Medulla oblongata (tissue), 1 donor: ENCODE measurements at regions not wholly inside any gene's neighbourhood (a gene's known extent, or its start where the extent isn't known, plus 50 kb on each side); places are given as distances from the start of the nearest gene placed in this dataset.
"Not testable (repeated sequence)": the region's sequence is repeated elsewhere in the genome, so short reads cannot be mapped to it uniquely, and the experiment has no call there.

ENCODE experiments used
- DNase-seq: peaks from one replicate; pipeline ENCODE4 v3.0.0-alpha.2; 2015; ENCODE audit errors: extremely low spot score

DNA sequence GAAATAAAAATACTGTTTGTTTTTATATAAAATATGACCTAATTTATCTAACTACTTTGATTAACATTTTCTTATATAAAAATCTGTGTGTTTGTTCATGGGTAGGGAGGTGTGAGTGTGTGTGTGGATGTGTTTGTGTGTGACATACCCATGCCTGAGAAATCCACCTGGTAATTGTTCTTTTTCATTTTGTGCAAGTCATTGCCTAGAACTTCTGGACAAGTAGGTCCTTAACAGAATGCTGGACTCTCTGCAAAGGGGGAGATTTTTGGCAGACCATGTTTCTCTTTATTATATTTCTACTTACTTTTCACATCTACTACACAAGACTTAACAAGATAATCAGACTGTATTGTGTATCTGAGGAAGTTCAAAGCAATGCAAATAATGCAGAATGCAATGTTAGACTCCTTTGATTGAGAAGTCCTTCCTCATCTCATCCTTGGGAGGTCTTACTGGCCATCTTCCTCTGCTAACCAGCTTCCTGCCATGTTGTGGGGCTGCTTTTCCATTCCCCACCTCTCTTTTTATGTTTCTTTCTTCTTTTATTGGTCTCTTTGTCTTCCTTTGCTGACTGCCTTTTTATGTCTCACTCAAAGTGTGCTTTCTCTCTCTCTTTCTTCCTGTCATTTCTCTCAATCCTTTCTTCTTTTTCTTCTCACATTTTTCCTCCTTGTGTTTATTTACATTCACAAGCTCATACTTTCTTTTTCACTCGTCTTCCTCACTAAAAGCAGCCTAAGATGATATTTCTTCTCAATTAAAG lies 1017.0 kb upstream of the CNTN5 start:
- no peak for DNase-seq

DNA sequence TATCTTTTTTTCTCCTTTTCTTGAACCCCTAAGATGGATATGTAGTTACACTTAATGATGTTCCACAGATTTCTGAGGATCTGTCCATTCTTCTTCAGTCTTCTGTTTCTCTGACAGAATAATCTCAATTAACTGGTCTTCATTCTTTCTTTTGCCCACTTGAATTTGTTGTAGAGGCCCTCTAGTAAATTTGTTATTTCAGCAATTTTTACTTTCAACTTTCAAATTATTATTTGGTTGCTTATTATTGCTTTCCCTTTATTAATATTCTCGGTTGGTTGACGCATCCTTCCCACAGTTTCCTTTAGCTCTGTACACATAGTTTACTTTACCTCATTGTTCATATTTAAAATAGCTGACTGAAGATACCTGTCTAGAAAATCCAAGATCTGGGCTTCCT lies 1013.7 kb upstream of the CNTN5 start:
- no peak for DNase-seq

DNA sequence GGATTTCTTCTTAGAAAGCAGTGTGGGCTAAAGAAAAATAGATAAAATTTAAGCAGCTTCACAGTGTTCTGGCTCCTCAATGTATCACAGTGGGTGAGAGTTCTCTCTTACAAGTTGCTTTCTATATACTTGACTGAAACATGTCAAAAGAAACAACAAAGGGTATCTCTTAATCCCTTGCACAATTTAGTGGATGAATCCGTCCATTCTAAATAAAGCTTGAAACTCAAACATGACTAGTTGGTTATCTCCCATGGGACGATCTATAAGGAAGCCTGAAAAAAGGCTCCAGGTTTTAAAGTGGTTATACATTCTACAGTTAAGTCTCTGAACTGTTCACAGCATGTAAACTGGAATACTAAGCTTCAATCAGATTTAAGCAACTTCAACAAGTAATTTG lies 993.1 kb upstream of the CNTN5 start:
- DNase-seq = no peak

DNA sequence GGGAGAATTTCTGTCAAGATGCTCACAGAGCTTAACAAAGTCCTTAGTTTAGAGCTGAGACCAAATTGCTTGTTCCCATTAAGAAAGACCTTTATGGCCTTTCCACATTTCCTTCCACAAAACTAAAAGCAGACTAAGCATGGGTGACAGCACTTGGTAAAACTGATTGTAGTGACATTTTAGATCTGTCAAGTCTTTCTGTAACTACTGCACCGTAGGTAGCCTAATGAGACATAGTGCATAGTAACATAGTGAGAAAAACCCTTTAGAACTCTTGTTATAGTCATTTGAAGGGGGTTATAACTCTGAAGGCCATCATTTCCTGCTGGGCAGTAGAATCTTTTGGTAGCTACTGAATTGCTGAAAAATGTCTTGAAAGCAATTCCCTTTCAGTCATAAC lies 990.9 kb upstream of the CNTN5 start:
- no peak for DNase-seq

DNA sequence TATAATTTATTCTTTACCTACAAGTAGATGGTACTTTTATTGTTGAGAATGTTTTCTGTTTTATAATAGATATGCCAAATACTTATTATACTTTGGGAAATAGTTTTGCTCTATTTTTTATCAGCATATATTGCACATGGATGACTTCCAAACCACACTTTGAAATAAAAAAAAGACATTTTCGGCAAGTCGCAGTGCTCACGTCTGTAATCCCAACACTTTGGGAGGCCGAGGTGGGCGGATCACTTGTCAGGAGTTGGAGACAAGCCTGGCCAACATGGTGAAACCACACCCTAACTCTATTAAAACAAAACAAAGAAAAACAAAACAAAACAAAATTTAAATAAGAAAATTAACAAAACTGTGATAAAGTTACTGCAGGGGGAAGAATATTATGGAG lies 983.9 kb upstream of the CNTN5 start:
- DNase-seq = no peak

DNA sequence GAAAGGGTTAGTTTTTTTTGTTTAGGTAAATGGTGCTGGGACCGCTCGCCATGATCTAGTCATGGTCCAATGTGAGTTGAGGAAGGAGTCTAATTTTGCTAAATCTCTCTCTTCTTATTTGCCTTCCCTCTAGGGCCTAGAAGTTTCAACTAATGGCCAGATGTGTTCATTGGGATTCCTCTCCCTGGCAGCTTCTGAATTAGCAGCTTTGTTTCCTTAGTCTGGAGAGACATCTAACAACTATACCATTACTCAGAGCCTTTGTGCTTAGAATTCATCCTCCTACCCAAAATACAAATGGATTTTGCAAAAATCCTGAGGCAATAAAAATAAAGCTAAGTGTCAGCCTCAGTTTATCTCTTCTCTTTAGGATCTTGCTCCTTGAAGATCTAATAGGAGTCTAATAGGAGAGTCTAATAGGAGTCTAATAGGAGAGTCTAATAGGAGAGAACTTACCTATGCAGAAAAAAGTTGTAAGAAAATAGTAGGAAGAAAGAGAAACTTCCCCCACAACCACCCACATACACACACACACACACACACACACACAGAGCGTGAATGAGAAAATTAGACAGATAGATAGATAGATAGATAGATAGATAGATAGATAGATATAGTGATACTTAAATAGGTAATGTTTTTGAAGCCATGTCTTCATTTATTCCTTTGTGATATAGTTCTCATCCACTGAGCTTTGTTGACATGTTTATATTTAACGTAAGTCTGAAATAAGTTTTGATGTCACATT lies 980.5 kb upstream of the CNTN5 start:
- DNase-seq = peak; percentile 35

DNA sequence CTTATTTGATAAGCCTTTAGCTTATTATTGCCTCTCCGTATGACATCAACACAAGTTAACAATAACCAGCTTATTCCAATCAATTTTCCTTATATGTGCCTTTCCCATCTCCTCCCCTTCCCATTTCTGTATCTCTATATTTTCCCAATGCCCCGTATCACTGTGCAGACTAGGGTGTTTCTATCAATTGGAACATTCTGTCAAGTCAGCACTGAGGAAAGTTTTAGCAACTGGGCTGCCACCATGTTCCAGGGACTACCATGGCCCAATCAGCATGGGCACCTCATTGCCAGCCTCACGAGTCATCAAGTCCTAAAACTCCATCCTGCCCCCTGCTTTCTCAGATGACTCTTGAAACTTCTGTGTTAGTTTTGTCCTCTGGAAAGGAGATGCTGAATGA lies 973.1 kb upstream of the CNTN5 start:
- DNase-seq = no peak

DNA sequence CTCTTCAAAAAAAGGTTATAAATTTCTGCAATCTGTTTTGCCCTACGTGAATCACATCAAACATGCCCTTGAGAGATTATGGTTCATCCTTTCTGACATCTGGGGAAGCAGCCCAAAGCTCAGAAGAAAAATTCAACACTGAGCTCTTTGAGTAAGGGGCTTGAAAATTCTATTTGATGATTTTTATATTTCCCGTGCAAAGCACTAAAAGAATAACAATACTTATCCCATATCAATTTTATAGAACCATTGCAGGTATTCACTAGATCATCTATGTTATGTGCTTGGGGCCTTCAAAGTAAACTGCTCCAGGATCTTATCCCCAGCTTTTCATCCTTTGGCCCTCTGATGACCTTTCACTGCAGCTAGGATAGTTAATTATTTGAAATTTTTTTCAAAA lies 966.9 kb upstream of the CNTN5 start:
- DNase-seq = no peak

DNA sequence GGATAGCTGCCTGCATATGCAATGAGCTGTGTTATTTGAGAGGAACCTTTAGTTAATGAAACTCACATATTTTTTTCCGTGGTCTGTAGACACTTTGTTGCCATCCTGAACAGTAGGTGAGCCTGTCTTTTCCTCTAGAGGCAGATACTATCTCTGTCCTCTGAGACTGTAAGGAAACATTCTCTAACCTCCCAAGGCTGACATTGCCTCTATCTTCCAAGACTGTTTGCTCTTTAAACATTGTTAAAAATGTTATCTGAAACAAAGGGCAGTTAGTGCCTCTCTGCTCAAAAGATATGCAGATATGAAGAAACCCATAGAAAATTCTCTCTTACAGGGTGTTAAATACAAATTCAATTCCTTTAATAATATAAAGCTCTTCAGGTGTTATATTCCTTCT lies 963.8 kb upstream of the CNTN5 start:
- DNase-seq = no peak

DNA sequence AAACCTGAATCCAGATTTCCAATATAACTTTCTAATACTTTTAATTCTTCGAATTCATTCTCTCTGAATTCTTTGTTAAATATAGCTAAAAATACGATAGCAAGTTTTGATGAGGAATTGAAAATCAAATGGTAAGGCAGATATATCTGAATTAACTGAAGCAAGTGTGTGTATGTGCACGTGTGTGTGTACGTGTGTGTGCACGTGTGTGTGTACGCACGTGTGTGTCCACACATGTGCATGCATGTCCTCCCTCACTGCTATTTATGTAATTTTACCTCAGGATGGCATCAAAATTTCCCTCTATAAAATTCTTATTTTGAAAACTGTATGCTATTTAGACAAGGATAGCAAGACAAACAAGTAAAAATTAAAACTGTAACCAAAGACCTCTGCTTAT lies 961.3 kb upstream of the CNTN5 start:
- DNase-seq = no peak

DNA sequence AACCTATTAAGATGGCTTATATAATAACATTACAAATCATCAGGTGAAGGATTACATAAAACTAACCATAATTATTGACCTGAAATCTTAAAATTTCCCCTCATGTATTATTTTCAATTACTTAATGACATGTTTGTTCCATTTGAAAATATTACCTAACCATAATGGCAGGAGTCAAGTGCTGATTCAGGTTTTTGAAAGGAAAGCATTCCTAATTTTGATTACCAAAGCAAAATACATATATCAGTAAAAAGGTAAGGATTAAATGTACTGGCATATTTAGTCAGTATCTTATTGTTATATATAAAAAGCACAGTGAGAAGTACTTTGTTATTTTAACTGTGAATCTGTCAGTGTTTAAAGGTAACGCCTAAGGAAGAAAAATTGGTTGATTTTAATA lies 960.0 kb upstream of the CNTN5 start:
- DNase-seq = no peak

DNA sequence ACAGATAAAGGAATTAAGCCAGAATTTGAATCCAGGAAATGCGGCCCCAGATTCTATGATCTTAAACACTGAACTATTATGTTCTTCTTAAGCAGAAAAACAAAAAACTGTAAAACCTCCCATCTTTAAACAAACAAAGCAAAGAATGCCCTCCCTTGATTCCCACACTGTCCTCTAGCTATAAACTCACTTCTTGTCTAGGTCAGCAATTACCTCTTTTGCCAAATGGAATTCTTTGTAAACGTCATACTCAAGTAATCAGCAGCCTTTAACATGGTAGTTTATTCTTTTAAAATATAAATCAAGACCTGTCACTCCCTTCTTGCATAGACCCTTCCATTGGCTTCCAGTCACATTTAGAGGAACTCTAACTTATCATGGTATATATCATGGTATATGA lies 958.9 kb upstream of the CNTN5 start:
- DNase-seq = no peak

DNA sequence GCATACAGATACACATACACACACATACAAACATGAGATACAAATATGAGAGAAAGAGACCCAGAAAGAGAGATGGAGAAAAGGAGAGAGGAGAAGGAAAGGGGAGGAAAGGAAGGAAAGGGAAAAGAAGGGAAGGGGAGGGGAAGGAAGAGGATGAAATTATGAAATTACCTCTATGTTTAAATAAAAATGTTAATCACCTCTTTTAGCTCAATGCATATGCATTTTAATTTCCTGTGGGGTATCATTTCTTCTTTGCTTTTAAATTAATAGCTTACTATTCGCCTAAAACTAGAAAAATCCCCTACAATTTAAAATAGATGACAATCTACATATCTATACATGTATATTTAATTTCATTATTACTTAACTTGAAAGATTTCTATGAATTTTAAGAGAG lies 958.0 kb upstream of the CNTN5 start:
- no peak for DNase-seq

DNA sequence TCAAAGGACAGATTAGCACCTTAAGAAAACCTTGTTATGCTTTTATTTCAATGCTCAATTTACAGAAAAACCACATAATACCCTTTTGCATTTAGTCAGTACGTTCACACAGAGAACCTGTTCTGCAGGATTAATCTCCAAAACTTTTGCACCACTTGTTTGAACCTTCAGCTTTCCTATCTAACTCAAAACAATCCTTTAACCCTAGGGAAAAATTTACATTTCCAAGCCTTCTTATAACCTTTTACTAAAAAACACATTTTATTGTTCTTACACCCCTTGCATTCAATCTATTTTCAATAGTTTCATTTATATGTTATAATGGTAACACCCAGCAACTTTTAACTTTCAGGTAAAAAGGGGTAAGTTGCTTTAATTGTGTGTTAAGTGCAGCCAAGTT lies 952.5 kb upstream of the CNTN5 start:
- DNase-seq = no peak

DNA sequence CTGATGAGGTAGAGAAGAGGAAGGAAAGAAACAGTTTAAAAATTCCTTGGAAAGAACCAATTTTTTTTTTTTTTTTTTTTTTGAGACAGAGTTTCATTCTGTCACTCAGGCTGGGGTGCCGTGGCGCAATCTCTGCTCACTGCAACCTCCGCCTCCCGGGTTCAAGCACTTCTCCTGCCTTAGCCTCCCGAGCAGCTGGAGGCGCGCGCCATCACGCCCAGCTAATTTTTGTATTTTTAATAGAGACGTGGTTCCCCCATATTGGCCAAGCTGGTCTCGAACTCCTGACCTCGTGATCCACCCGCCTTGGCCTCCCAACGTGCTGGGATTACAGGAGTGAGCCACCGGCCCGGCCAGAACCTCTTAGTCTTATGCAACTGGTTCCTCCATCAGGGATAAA lies 951.6 kb upstream of the CNTN5 start:
- DNase-seq = not testable (repeated sequence)

DNA sequence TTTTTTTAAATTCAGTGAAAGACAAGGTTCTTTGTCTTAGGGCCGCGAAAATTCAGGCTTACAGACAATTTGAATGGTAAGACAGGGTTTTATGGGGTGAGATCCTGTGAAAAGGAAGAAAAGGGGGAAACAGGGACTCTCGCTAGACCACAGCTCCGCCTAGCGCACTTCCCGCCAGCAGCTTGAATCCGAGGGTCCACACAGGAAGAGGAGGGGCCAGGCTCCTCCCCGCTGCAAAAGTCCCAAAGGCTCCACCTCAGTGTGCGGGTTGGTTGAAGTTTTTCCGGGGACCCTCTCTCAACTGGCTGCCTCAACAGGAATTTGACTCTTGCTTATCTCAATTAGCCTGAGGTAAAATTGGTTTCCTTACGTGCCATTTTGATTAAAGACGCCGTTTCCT lies 950.9 kb upstream of the CNTN5 start:
- DNase-seq = no peak

DNA sequence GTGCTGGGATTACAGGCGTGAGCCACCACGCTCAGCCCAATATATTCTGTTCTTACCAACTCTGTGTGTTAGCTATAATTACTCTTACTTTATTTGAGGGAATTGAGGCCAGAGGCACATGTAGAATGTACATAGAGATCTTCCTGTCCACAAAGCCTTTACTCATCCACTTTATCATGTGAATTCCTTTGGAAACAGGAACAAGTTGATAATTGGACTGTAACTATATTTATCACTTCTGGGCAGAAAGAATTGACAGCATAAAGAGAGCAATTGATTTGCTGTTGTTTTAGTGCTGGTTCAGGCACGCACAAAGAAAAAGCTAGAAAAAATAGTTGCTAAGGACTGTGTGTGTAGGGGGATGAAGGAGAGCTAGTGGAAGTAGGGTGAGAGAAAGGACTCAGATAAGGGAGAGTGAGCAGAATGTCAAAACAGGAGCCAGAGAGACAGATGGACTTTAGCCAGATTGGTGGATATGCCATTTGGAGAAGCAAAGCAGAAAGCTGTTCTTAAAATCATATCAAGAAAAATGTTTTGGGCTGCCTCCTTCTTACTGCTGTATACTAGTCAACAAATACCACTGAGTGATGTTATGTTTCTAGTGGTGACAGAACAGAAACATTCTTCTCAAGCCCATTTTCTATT lies 929.8 kb upstream of the CNTN5 start:
- no peak for DNase-seq

DNA sequence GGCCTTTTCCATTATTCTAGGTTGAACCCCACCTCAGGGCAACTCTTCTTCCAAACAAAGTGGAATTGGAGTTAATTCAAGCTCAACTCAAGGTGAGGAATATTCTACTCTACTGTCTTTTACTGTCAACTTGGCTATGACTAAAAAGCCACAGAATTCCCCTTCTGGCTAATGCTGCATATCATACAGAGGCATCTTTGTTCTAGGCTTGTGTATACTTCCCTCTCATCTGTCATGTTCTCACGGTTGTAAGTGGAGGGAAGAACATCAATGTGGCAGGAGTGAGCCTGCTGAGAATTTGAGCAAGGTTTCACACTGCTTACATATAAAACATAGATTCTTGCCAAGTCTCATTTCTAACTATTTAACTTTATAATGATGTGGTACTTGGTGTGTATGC lies 921.4 kb upstream of the CNTN5 start:
- DNase-seq = no peak

DNA sequence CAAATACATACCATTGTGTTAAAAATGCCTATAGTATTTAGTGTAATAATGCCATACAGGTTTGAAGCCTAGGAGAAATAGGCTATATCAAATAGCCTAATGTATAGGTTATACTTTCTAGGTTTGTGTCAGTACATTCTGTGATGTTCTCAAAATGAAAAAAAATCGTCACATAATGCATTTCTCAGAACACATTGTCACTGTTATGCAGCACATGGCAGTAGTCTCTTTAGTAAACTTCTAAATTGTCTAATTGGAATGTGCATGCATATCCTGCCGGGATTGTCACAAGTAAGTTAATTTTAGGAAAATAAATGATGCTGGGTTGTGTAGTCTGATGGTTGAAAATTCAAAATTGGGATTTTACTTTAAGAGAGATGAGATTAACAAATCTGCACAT lies 920.1 kb upstream of the CNTN5 start:
- DNase-seq = no peak

DNA sequence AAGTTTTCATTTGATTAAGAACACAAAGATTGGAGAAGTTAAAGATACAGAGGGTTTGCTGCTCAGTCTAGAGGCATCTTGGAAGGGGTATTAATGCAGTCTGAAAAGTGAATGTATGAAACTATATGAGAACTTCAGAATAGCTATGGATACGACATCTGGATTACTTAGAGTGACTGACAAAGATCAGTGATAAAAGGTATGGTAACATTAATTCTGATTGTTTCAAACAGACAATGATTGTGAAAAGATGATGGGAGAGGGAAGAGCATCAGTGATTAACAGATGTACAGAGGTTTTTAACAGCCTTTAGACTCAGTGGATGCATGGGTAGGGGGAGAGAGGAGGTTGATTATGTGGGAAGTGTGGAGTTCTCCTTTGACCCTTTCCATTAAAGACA lies 919.4 kb upstream of the CNTN5 start:
- DNase-seq = no peak

DNA sequence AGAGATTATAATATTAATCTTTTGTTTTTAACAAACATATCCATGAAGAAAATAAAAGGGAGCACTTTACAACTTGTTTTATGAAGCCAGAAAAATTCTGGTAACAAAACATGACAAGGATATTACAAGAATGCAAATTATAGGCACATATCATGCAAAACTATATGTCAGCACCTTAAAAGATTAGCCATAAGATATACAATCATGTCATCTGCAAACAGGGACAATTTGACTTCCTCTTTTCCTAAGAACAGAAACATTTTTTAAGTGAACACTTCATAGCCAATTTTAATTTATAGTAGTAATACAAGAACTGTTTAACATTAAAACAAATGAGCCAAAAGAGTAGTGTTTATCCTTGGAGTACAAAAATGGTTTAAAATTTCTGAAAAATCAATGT lies 916.5 kb upstream of the CNTN5 start:
- no peak for DNase-seq

DNA sequence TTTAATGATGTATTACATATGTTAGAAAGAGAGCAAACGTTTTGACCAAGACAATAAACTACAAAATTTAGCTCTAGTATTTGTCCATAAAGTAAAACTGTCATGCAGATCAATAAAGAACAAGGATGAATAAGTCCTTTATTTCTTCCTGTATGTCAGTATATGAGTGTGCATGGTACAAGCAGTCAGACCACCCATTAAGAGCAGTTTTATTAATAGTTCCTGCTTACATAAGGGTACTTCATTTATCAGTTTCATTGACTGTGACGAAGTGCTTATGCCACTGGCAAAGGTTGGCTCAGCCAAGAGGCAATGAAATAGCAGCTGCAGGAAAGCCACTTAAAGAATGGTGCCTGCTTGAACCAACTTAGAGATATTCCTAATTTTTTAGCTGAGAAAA lies 913.0 kb upstream of the CNTN5 start:
- DNase-seq = no peak

DNA sequence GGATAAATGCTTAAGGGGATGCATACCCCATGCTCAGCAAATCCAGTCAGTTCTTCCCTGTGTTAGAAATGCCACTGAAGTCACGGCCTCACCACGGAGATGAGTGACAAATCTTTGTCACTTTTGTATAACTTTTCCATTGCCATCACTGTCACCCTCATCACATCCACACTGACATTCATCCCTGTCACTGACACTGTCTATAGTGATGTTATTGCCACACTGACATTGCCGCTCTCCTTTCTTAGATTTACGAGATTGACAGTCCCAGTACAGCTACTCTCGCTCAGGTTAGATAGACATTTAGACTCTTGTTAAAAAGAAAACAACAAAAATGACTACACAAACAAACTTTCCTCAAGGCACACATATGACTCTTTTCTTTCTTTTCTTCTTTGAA lies 910.7 kb upstream of the CNTN5 start:
- no peak for DNase-seq
